ENCODE measurements at regions not wholly inside any gene's neighbourhood (a gene's known extent, or its start where the extent isn't known, plus 50 kb on each side); places are given as distances from the start of the nearest gene placed in this dataset.

GRCh38 chr3:187833799-187834578 is 88.7 kb upstream of the BCL6 start:
- TF ChIP-seq MYC (IDR thresholded peaks at IDR 0.05; ENCODE audit: low read depth, low read length) (no peak), CTCF (IDR thresholded peaks at IDR 0.05; ENCODE audit: low read depth, low read length) (no peak)
- DNase-seq (ENCODE audit: low read depth), result no peak
- no peak overlapping the region for H3K4me3 ChIP-seq (ENCODE audit: low read depth, low read length)

GRCh38 chr3:187836823-187837770 is 91.8 kb upstream of the BCL6 start:
- DNase-seq (ENCODE audit: low read depth), result no peak
- TF ChIP-seq POLR2A (IDR thresholded peaks at IDR 0.05; ENCODE audit: extremely low read depth, insufficient read length) (no peak), MAX (IDR thresholded peaks at IDR 0.05; ENCODE audit: low read depth, low read length) (no peak), MYC (IDR thresholded peaks at IDR 0.05; ENCODE audit: low read depth, low read length) (no peak), CTCF (IDR thresholded peaks at IDR 0.05; ENCODE audit: low read depth, low read length) (no peak)

GRCh38 chr3:187838016-187838540 is 92.8 kb upstream of the BCL6 start:
- no peak overlapping the region for H3K4me3 ChIP-seq (ENCODE audit: low read depth, low read length)
- no peak for TF ChIP-seq MYC (IDR thresholded peaks at IDR 0.05; ENCODE audit: low read depth, low read length)
- TF ChIP-seq POLR2A (IDR thresholded peaks at IDR 0.05; ENCODE audit: extremely low read depth, insufficient read length), result no peak
- DNase-seq (ENCODE audit: low read depth), result no peak

More at GRCh38 chr3:187836823-187837770, 91.8 kb upstream of the BCL6 start:
- no peak overlapping the region for H3K4me3 ChIP-seq (ENCODE audit: low read depth, low read length)

- no peak overlapping the region for H3K4me3 ChIP-seq (ENCODE audit: low read depth, low read length)
- DNase-seq (ENCODE audit: low read depth), result no peak
- TF ChIP-seq MYC (IDR thresholded peaks at IDR 0.05; ENCODE audit: low read depth, low read length) (no peak), MAX (IDR thresholded peaks at IDR 0.05; ENCODE audit: low read depth, low read length) (no peak), POLR2A (IDR thresholded peaks at IDR 0.05; ENCODE audit: extremely low read depth, insufficient read length) (no peak), CTCF (IDR thresholded peaks at IDR 0.05; ENCODE audit: low read depth, low read length) (no peak)
Measured at GRCh38 chr3:187839422-187839821, 94.2 kb upstream of the BCL6 start.

- no peak for DNase-seq (ENCODE audit: low read depth)
- TF ChIP-seq CTCF (IDR thresholded peaks at IDR 0.05; ENCODE audit: low read depth, low read length), result no peak
- TF ChIP-seq POLR2A (IDR thresholded peaks at IDR 0.05; ENCODE audit: extremely low read depth, insufficient read length), result no peak
- no peak overlapping the region for H3K4me3 ChIP-seq (ENCODE audit: low read depth, low read length)
Measured at GRCh38 chr3:187840856-187841255, 95.6 kb upstream of the BCL6 start.

GRCh38 chr3:187841560-187841959 is 96.3 kb upstream of the BCL6 start:
- no peak for TF ChIP-seq POLR2A (IDR thresholded peaks at IDR 0.05; ENCODE audit: extremely low read depth, insufficient read length)
- no peak for TF ChIP-seq MAX (IDR thresholded peaks at IDR 0.05; ENCODE audit: low read depth, low read length)
- no peak for TF ChIP-seq MYC (IDR thresholded peaks at IDR 0.05; ENCODE audit: low read depth, low read length)
- TF ChIP-seq CTCF (IDR thresholded peaks at IDR 0.05; ENCODE audit: low read depth, low read length), result no peak
- DNase-seq (ENCODE audit: low read depth), result peak; percentile 7
- no peak overlapping the region for H3K4me3 ChIP-seq (ENCODE audit: low read depth, low read length)
